ENCODE measurements at regions not wholly inside any gene's neighbourhood (a gene's known extent, or its start where the extent isn't known, plus 50 kb on each side); places are given as distances from the start of the nearest gene placed in this dataset.

DNA sequence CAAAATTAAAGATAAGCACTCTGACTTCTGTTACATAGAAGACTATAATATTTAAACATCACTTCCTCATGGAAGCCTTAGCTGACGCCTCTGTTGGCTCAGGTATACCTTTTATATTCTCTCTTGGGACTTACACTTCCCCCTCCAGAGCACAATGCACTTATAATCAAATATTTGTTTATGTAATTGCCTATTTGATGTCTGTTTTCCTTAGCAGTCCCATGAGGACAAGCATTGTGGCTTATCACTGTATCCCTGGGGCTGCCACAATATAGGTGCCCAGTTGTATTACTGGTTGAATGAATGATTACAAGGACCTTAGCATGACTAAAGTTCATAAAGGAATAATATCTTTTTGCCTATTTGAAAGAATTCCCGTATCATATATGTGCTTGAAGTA, 186.7 kb upstream of the VGLL2 start:
- Histone ChIP-seq H3K23ac (ENCODE audit: low read length) (no peak overlapping the region), H3K18ac (ENCODE audit: low read length) (no peak overlapping the region), H3K27ac (ENCODE audit: low read depth, low read length) (no peak overlapping the region), H3K4me3 (ENCODE audit: low read depth, low read length) (no peak overlapping the region), H2AFZ (ENCODE audit: insufficient read depth, low read length, poor library complexity) (no peak overlapping the region), H2BK12ac (ENCODE audit: low read length) (no peak overlapping the region), H2BK5ac (ENCODE audit: low read depth, low read length, poor library complexity) (no peak overlapping the region), H4K91ac (ENCODE audit: low read depth, low read length) (no peak overlapping the region), H3K79me2 (ENCODE audit: control insufficient read depth, insufficient read depth, low read length, poor library complexity) (no peaks in the 10 kb centered on the region), H3K27me3 (ENCODE audit: insufficient read depth, low read length) (no peaks in the 10 kb centered on the region), H3K4me1 (ENCODE audit: control insufficient read depth in 1 of 2, insufficient read depth in 2 of 2, low read length in 2 of 2) (no peaks in the 10 kb centered on the region), H4K8ac (ENCODE audit: low read depth, low read length) (no peak overlapping the region), H3K9ac (ENCODE audit: low read length) (no peak overlapping the region), H3K36me3 (ENCODE audit: control insufficient read depth in 1 of 2, insufficient read depth in 2 of 2, low read length in 2 of 2) (no peaks in the 10 kb centered on the region), H3K14ac (ENCODE audit: low read length) (no peak overlapping the region), H2BK120ac (ENCODE audit: insufficient read depth, low read length, poor library complexity) (no peak overlapping the region), H3K79me1 (ENCODE audit: low read length) (no peaks in the 10 kb centered on the region), H4K12ac (ENCODE audit: low read depth, low read length) (no peak overlapping the region), H3K9me3 (ENCODE audit: insufficient read depth, low read depth, low read length) (no peaks in the 10 kb centered on the region), H3K4me2 (ENCODE audit: low read length) (no peak overlapping the region), H3K4ac (ENCODE audit: low read depth, low read length) (no peak overlapping the region), H2AK5ac (ENCODE audit: low read length) (no peak overlapping the region)
- WGBS (ENCODE audit: extremely low coverage, insufficient coverage, insufficient read length): no CpG with 5 or more reads among the region's 2 CpGs
- DNase-seq: no peak

DNA sequence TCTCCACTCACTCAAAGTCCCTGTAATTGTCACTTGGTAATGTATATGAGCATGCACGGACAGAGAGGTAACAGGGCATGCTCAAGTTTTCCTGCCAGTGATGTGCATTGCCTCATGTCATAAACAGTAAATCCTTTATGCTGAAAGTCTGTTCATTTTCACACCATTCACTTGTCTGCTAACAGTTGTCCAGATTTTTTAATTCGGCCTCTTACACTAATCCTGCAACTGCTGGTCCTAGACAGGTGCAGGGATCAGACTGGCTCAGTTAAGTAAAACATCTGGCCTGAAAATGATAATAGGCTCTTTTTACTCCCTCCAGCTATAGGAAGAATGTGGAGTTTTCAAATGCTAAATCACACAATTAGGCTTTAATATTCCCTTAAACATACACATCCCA, 185.4 kb upstream of the VGLL2 start:
- H3K4me1 ChIP-seq (ENCODE audit: control insufficient read depth in 1 of 2, insufficient read depth in 2 of 2, low read length in 2 of 2): no peaks in the 10 kb centered on the region
- H4K91ac ChIP-seq (ENCODE audit: low read depth, low read length): no peak overlapping the region
- H3K4me2 ChIP-seq (ENCODE audit: low read length): no peak overlapping the region
- DNase-seq: no peak
- H2BK12ac ChIP-seq (ENCODE audit: low read length): no peak overlapping the region
- no peak overlapping the region for H3K23ac ChIP-seq (ENCODE audit: low read length)
- H3K79me1 ChIP-seq (ENCODE audit: low read length): no peaks in the 10 kb centered on the region
- no peaks in the 10 kb centered on the region for H3K36me3 ChIP-seq (ENCODE audit: control insufficient read depth in 1 of 2, insufficient read depth in 2 of 2, low read length in 2 of 2)
- no peak overlapping the region for H3K18ac ChIP-seq (ENCODE audit: low read length)
- no peak overlapping the region for H2AFZ ChIP-seq (ENCODE audit: insufficient read depth, low read length, poor library complexity)
- no peak overlapping the region for H3K14ac ChIP-seq (ENCODE audit: low read length)
- H3K4me3 ChIP-seq (ENCODE audit: low read depth, low read length): no peak overlapping the region
- no peak overlapping the region for H3K27ac ChIP-seq (ENCODE audit: low read depth, low read length)
- no peak overlapping the region for H2BK5ac ChIP-seq (ENCODE audit: low read depth, low read length, poor library complexity)
- H3K9ac ChIP-seq (ENCODE audit: low read length): no peak overlapping the region
- no peak overlapping the region for H3K4ac ChIP-seq (ENCODE audit: low read depth, low read length)
- no peak overlapping the region for H2AK5ac ChIP-seq (ENCODE audit: low read length)
- no peak overlapping the region for H4K12ac ChIP-seq (ENCODE audit: low read depth, low read length)
- H3K79me2 ChIP-seq (ENCODE audit: control insufficient read depth, insufficient read depth, low read length, poor library complexity): no peaks in the 10 kb centered on the region
- H3K27me3 ChIP-seq (ENCODE audit: insufficient read depth, low read length): no peaks in the 10 kb centered on the region
- WGBS (ENCODE audit: extremely low coverage, insufficient coverage, insufficient read length): no CpG with 5 or more reads among the region's 2 CpGs
- H4K8ac ChIP-seq (ENCODE audit: low read depth, low read length): no peak overlapping the region
- no peaks in the 10 kb centered on the region for H3K9me3 ChIP-seq (ENCODE audit: insufficient read depth, low read depth, low read length)
- H2BK120ac ChIP-seq (ENCODE audit: insufficient read depth, low read length, poor library complexity): no peak overlapping the region

DNA sequence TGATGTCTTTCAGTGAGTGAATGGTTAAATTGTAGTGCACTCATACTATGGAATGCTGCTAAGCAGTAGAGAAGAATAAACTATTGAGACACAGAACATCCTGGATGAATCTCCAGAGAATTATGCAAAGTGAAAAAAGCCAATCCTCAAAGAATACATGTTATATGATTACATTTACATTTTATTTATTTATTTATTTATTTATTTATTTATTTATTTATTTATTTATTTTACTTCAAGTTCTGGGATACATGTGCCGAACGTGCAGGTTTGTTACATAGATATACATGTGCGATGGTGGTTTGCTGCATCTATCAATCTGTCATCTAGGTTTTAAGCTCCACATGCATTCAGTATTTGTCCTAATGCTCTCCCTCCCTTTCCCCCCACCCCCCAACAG, 175.8 kb upstream of the VGLL2 start:
- H2BK120ac ChIP-seq (ENCODE audit: insufficient read depth, low read length, poor library complexity): no peak overlapping the region
- no peaks in the 10 kb centered on the region for H3K4me1 ChIP-seq (ENCODE audit: control insufficient read depth in 1 of 2, insufficient read depth in 2 of 2, low read length in 2 of 2)
- no peak overlapping the region for H3K4ac ChIP-seq (ENCODE audit: low read depth, low read length)
- H2AK5ac ChIP-seq (ENCODE audit: low read length): no peak overlapping the region
- no peak overlapping the region for H3K9ac ChIP-seq (ENCODE audit: low read length)
- no peaks in the 10 kb centered on the region for H3K9me3 ChIP-seq (ENCODE audit: insufficient read depth, low read depth, low read length)
- DNase-seq: no peak
- H3K36me3 ChIP-seq (ENCODE audit: control insufficient read depth in 1 of 2, insufficient read depth in 2 of 2, low read length in 2 of 2): no peaks in the 10 kb centered on the region
- H3K79me2 ChIP-seq (ENCODE audit: control insufficient read depth, insufficient read depth, low read length, poor library complexity): no peaks in the 10 kb centered on the region
- H3K18ac ChIP-seq (ENCODE audit: low read length): no peak overlapping the region
- no peak overlapping the region for H3K4me3 ChIP-seq (ENCODE audit: low read depth, low read length)
- H3K27me3 ChIP-seq (ENCODE audit: insufficient read depth, low read length): no peaks in the 10 kb centered on the region
- no peaks in the 10 kb centered on the region for H3K79me1 ChIP-seq (ENCODE audit: low read length)
- no peak overlapping the region for H4K12ac ChIP-seq (ENCODE audit: low read depth, low read length)
- H4K91ac ChIP-seq (ENCODE audit: low read depth, low read length): no peak overlapping the region
- H3K14ac ChIP-seq (ENCODE audit: low read length): no peak overlapping the region
- H4K8ac ChIP-seq (ENCODE audit: low read depth, low read length): no peak overlapping the region
- H3K4me2 ChIP-seq (ENCODE audit: low read length): no peak overlapping the region
- no peak overlapping the region for H3K23ac ChIP-seq (ENCODE audit: low read length)
- no peak overlapping the region for H3K27ac ChIP-seq (ENCODE audit: low read depth, low read length)
- no peak overlapping the region for H2BK5ac ChIP-seq (ENCODE audit: low read depth, low read length, poor library complexity)
- H2BK12ac ChIP-seq (ENCODE audit: low read length): no peak overlapping the region
- no peak overlapping the region for H2AFZ ChIP-seq (ENCODE audit: insufficient read depth, low read length, poor library complexity)
- no CpG with 5 or more reads among the region's 3 CpGs for WGBS (ENCODE audit: extremely low coverage, insufficient coverage, insufficient read length)

DNA sequence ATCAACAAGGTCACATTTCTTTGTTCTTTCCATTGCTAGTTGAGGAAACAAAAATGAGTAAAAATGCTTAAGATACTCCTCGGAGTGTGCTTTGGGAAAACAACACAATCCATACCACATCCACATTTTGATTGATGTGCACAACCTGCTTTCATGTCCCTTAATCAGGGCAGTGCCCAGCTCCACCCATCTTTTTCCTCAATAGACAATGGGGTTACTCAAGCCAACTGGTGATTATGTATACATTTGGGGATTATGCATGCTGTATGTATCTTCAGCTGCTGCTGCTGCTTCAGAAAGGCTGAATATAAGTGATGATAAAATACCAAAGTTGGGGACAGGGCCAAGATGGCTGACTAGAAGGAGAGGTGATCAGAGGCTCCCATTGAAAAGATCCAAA, 155.2 kb upstream of the VGLL2 start:
- no peaks in the 10 kb centered on the region for H3K79me1 ChIP-seq (ENCODE audit: low read length)
- H3K18ac ChIP-seq (ENCODE audit: low read length): no peak overlapping the region
- H2BK120ac ChIP-seq (ENCODE audit: insufficient read depth, low read length, poor library complexity): no peak overlapping the region
- H3K36me3 ChIP-seq (ENCODE audit: control insufficient read depth in 1 of 2, insufficient read depth in 2 of 2, low read length in 2 of 2): no peaks in the 10 kb centered on the region
- H3K9me3 ChIP-seq (ENCODE audit: insufficient read depth, low read depth, low read length): peaks cover 2% of the 10 kb centered on the region
- no peak overlapping the region for H3K23ac ChIP-seq (ENCODE audit: low read length)
- no peak overlapping the region for H4K8ac ChIP-seq (ENCODE audit: low read depth, low read length)
- no peak overlapping the region for H4K12ac ChIP-seq (ENCODE audit: low read depth, low read length)
- no peak overlapping the region for H3K27ac ChIP-seq (ENCODE audit: low read depth, low read length)
- no peak overlapping the region for H3K4ac ChIP-seq (ENCODE audit: low read depth, low read length)
- no peak overlapping the region for H4K91ac ChIP-seq (ENCODE audit: low read depth, low read length)
- H3K4me2 ChIP-seq (ENCODE audit: low read length): no peak overlapping the region
- no peak overlapping the region for H2AFZ ChIP-seq (ENCODE audit: insufficient read depth, low read length, poor library complexity)
- WGBS (ENCODE audit: extremely low coverage, insufficient coverage, insufficient read length): no CpG with 5 or more reads among the region's 1 CpG
- H2AK5ac ChIP-seq (ENCODE audit: low read length): no peak overlapping the region
- no peak for DNase-seq
- no peak overlapping the region for H3K14ac ChIP-seq (ENCODE audit: low read length)
- H3K27me3 ChIP-seq (ENCODE audit: insufficient read depth, low read length): no peaks in the 10 kb centered on the region
- no peak overlapping the region for H2BK12ac ChIP-seq (ENCODE audit: low read length)
- no peaks in the 10 kb centered on the region for H3K4me1 ChIP-seq (ENCODE audit: control insufficient read depth in 1 of 2, insufficient read depth in 2 of 2, low read length in 2 of 2)
- H3K9ac ChIP-seq (ENCODE audit: low read length): no peak overlapping the region
- no peak overlapping the region for H3K4me3 ChIP-seq (ENCODE audit: low read depth, low read length)
- no peaks in the 10 kb centered on the region for H3K79me2 ChIP-seq (ENCODE audit: control insufficient read depth, insufficient read depth, low read length, poor library complexity)
- H2BK5ac ChIP-seq (ENCODE audit: low read depth, low read length, poor library complexity): no peak overlapping the region

Measured in trophoblast cell (in vitro differentiated cells and primary cell).